Cardiac muscle cell (in vitro differentiated cells and primary cell): ENCODE measurements at regions not wholly inside any gene's neighbourhood (a gene's known extent, or its start where the extent isn't known, plus 50 kb on each side); places are given as distances from the start of the nearest gene placed in this dataset.
"Not testable (repeated sequence)": the region's sequence is repeated elsewhere in the genome, so short reads cannot be mapped to it uniquely, and the experiment has no call there.

Experiments
- DNase-seq, 2 donors: peaks; one replicate each; pipeline versions ENCODE4 v3.0.0 to v3.0.0-alpha.2; 2010 to 2017; ENCODE audit warnings: low read depth in 1 of 2, low spot score in 1 of 2
- H3K27ac ChIP-seq: fragments of 200-600 bp; sonication (generic); 2 replicates; pipeline ENCODE4 v1.5.1; 2016
- H3K27me3 ChIP-seq: fragments of 200-600 bp; sonication (generic); 2 replicates; pipeline ENCODE4 v1.6.0; 2016; ENCODE audit warnings: control low read depth
- H3K36me3 ChIP-seq: fragments of 200-600 bp; sonication (generic); 2 replicates; pipeline ENCODE4 v1.5.1; 2016; ENCODE audit warnings: control low read depth
- H3K4me1 ChIP-seq: fragments of 200-600 bp; sonication (generic); 2 replicates; pipeline ENCODE4 v1.8.1; 2017; ENCODE audit warnings: low read depth, mild to moderate bottlenecking, mixed run types
- H3K4me3 ChIP-seq: fragments of 200-600 bp; sonication (generic); 2 replicates; pipeline ENCODE4 v1.5.1; 2016; ENCODE audit warnings: mild to moderate bottlenecking
- H3K9me3 ChIP-seq: fragments of 200-600 bp; sonication (generic); 2 replicates; pipeline ENCODE4 v1.5.1; 2017; ENCODE audit warnings: low read depth, mild to moderate bottlenecking, control low read depth
- CTCF ChIP-seq: IDR thresholded peaks from 2 replicates; pipeline ENCODE4 v1.5.1; 2012; ENCODE audit warnings: low read depth, mild to moderate bottlenecking, low read length

GRCh38 chr11:29449281-29450074 lies 567.4 kb downstream of the KCNA4 start:
- peak; percentile 6 to 23 for DNase-seq
- no peak for TF ChIP-seq CTCF
- no peaks in the 10 kb centered on the region for H3K9me3 ChIP-seq
- no peaks in the 10 kb centered on the region for H3K36me3 ChIP-seq
- H3K27ac ChIP-seq = no peak overlapping the region
- no peaks in the 10 kb centered on the region for H3K27me3 ChIP-seq
- no peak overlapping the region for H3K4me3 ChIP-seq
- peaks cover 16% of the 10 kb centered on the region for H3K4me1 ChIP-seq

- peak; percentile 69 to 70 for DNase-seq
- Histone ChIP-seq H3K4me3 (no peak overlapping the region), H3K36me3 (no peaks in the 10 kb centered on the region), H3K27me3 (no peaks in the 10 kb centered on the region), H3K4me1 (peaks cover 16% of the 10 kb centered on the region), H3K27ac (no peak overlapping the region), H3K9me3 (no peaks in the 10 kb centered on the region)
- peak; percentile 58 for TF ChIP-seq CTCF
These were observed 568.5 kb downstream of the KCNA4 start for GRCh38 chr11:29448246-29448877.

GRCh38 chr11:29447821-29448220 lies 569.0 kb downstream of the KCNA4 start:
- no peak overlapping the region for H3K4me3 ChIP-seq
- no peak for DNase-seq
- no peaks in the 10 kb centered on the region for H3K36me3 ChIP-seq
- H3K9me3 ChIP-seq = no peaks in the 10 kb centered on the region
- TF ChIP-seq CTCF = no peak
- no peak overlapping the region for H3K27ac ChIP-seq
- H3K4me1 ChIP-seq = peaks cover 16% of the 10 kb centered on the region
- H3K27me3 ChIP-seq = no peaks in the 10 kb centered on the region

- no peak for DNase-seq
- TF ChIP-seq CTCF = no peak
- no peak overlapping the region for H3K4me3 ChIP-seq
- H3K9me3 ChIP-seq = no peaks in the 10 kb centered on the region
- no peaks in the 10 kb centered on the region for H3K27me3 ChIP-seq
- H3K4me1 ChIP-seq = peaks cover 8% of the 10 kb centered on the region
- H3K36me3 ChIP-seq = no peaks in the 10 kb centered on the region
- no peak overlapping the region for H3K27ac ChIP-seq
These were observed 570.7 kb downstream of the KCNA4 start for GRCh38 chr11:29446132-29446531.

GRCh38 chr11:29445191-29445590 lies 571.6 kb downstream of the KCNA4 start:
- H3K27me3 ChIP-seq, H3K27ac ChIP-seq, DNase-seq, H3K36me3 ChIP-seq, H3K4me3 ChIP-seq, H3K9me3 ChIP-seq, H3K4me1 ChIP-seq: not testable (repeated sequence)

GRCh38 chr11:29438815-29439214 lies 578.0 kb downstream of the KCNA4 start:
- H3K4me1 ChIP-seq = no peaks in the 10 kb centered on the region
- no peak overlapping the region for H3K27ac ChIP-seq

More at GRCh38 chr11:29438815-29439214, 578.0 kb downstream of the KCNA4 start:
- no peak for TF ChIP-seq CTCF
- no peak for DNase-seq
- no peaks in the 10 kb centered on the region for H3K27me3 ChIP-seq
- H3K9me3 ChIP-seq = no peaks in the 10 kb centered on the region
- H3K4me3 ChIP-seq = no peak overlapping the region
- H3K36me3 ChIP-seq = no peaks in the 10 kb centered on the region
